Astrocyte (in vitro differentiated cells and primary cell): ENCODE measurements at regions not wholly inside any gene's neighbourhood (a gene's known extent, or its start where the extent isn't known, plus 50 kb on each side); places are given as distances from the start of the nearest gene placed in this dataset.

Experiments used
- DNase-seq: peaks from one replicate; pipeline ENCODE4 v3.0.0-alpha.2; 2010; ENCODE audit warnings: low read depth
- FAIRE-seq: peaks from 2 replicates; lab custom pipeline; 2011; peaks lifted over from hg19 to GRCh38; lab: Jason Lieb, UNC
- H2AFZ ChIP-seq: 2 replicates; pipeline ENCODE4 v1.6.0; 2012; ENCODE audit warnings: low read depth, low read length, inconsistent platforms
- H3K27ac ChIP-seq: 2 replicates; pipeline ENCODE4 v1.5.1; 2011; ENCODE audit warnings: low read depth, low read length, inconsistent platforms
- H3K27me3 ChIP-seq: 2 replicates; pipeline ENCODE4 v1.6.0; 2011; ENCODE audit warnings: low read length, inconsistent platforms; ENCODE audit not compliant: insufficient read depth
- H3K36me3 ChIP-seq: 2 replicates; pipeline ENCODE4 v1.5.1; 2011; ENCODE audit warnings: low read length, inconsistent platforms; ENCODE audit not compliant: insufficient read depth
- H3K4me1 ChIP-seq: 2 replicates; pipeline ENCODE4 v1.5.1; 2011; ENCODE audit warnings: low read length, inconsistent platforms; ENCODE audit not compliant: insufficient read depth
- H3K4me2 ChIP-seq: 2 replicates; pipeline ENCODE4 v1.6.0; 2012; ENCODE audit warnings: low read length, inconsistent platforms
- H3K4me3 ChIP-seq: 2 replicates; pipeline ENCODE4 v1.5.1; 2011; ENCODE audit warnings: low read depth, mild to moderate bottlenecking, low read length, inconsistent platforms; ENCODE audit not compliant: insufficient read depth
- H3K79me2 ChIP-seq: 2 replicates; pipeline ENCODE4 v1.6.0; 2012; ENCODE audit warnings: mild to moderate bottlenecking, low read length, inconsistent platforms; ENCODE audit not compliant: insufficient read depth
- H3K9ac ChIP-seq: 2 replicates; pipeline ENCODE4 v1.6.0; 2012; ENCODE audit warnings: mild to moderate bottlenecking, low read length, inconsistent platforms
- H3K9me3 ChIP-seq: 2 replicates; pipeline ENCODE4 v1.5.1; 2012; ENCODE audit warnings: low read depth, mild to moderate bottlenecking, low read length, inconsistent platforms; ENCODE audit not compliant: insufficient read depth
- H4K20me1 ChIP-seq: 2 replicates; pipeline ENCODE4 v1.6.0; 2012; ENCODE audit warnings: low read length, inconsistent platforms; ENCODE audit not compliant: insufficient read depth
- H3K27ac Mint-ChIP-seq: one replicate; pipeline ENCODE4 v1.8.0; 2021; ENCODE audit warnings: mild to moderate bottlenecking, mixed read lengths; ENCODE audit not compliant: unreplicated experiment
- H3K27me3 Mint-ChIP-seq: one replicate; pipeline ENCODE4 v1.8.0; 2021; ENCODE audit warnings: low read depth, mixed read lengths; ENCODE audit not compliant: unreplicated experiment
- H3K36me3 Mint-ChIP-seq: one replicate; pipeline ENCODE4 v1.8.0; 2021; ENCODE audit warnings: low read depth, mixed read lengths; ENCODE audit not compliant: unreplicated experiment
- H3K4me1 Mint-ChIP-seq: one replicate; pipeline ENCODE4 v1.8.0; 2021; ENCODE audit warnings: low read depth, mixed read lengths; ENCODE audit not compliant: unreplicated experiment
- H3K4me3 Mint-ChIP-seq: one replicate; pipeline ENCODE4 v1.8.0; 2021; ENCODE audit warnings: mild to moderate bottlenecking, moderate library complexity, mixed read lengths; ENCODE audit not compliant: unreplicated experiment
- H3K9me3 Mint-ChIP-seq: one replicate; pipeline ENCODE4 v1.8.0; 2021; ENCODE audit warnings: mild to moderate bottlenecking, mixed read lengths; ENCODE audit not compliant: unreplicated experiment
- CTCF ChIP-seq: IDR thresholded peaks from 2 replicates; pipeline ENCODE4 v1.5.1; 2011; ENCODE audit warnings: low read depth, mild to moderate bottlenecking, inconsistent platforms, low read length, moderate library complexity; ENCODE audit not compliant: insufficient read depth
- EZH2 ChIP-seq: IDR thresholded peaks from 2 replicates; pipeline ENCODE4 v1.6.1; 2012; ENCODE audit warnings: mild to moderate bottlenecking, low read length, inconsistent platforms; ENCODE audit not compliant: insufficient read depth

GRCh38 chr20:50341880-50342637, 151.4 kb downstream of the CEBPB start:
- FAIRE-seq (no peak), DNase-seq (no peak)
- H3K27ac ChIP-seq, result no peak overlapping the region
- TF ChIP-seq EZH2, result no peak
- no peak for TF ChIP-seq CTCF
- no peak overlapping the region for H3K4me2 ChIP-seq
- Mint-ChIP-seq H3K27me3 (peaks cover 39% of the 10 kb centered on the region), H3K9me3 (peaks cover 4% of the 10 kb centered on the region), H3K4me3 (no peak overlapping the region), H3K4me1 (peaks cover 19% of the 10 kb centered on the region), H3K27ac (no peak overlapping the region), H3K36me3 (peaks cover 2% of the 10 kb centered on the region)
- no peak overlapping the region for H2AFZ ChIP-seq
- peaks cover 24% of the 10 kb centered on the region for H3K4me1 ChIP-seq
- no peak overlapping the region for H3K4me3 ChIP-seq
- no peaks in the 10 kb centered on the region for H4K20me1 ChIP-seq
- H3K27me3 ChIP-seq, result no peaks in the 10 kb centered on the region
- H3K36me3 ChIP-seq, result no peaks in the 10 kb centered on the region
- no peaks in the 10 kb centered on the region for H3K9me3 ChIP-seq
- H3K9ac ChIP-seq, result no peak overlapping the region
- H3K79me2 ChIP-seq, result no peaks in the 10 kb centered on the region

- Histone ChIP-seq H3K79me2 (no peaks in the 10 kb centered on the region), H3K27ac (no peak overlapping the region), H3K9ac (no peak overlapping the region), H3K4me3 (no peak overlapping the region), H3K36me3 (no peaks in the 10 kb centered on the region), H3K27me3 (no peaks in the 10 kb centered on the region), H4K20me1 (no peaks in the 10 kb centered on the region), H3K4me1 (peaks cover 24% of the 10 kb centered on the region), H2AFZ (no peak overlapping the region), H3K4me2 (no peak overlapping the region), H3K9me3 (no peaks in the 10 kb centered on the region)
- Mint-ChIP-seq H3K27ac (no peak overlapping the region), H3K27me3 (peaks cover 39% of the 10 kb centered on the region), H3K4me3 (no peak overlapping the region), H3K9me3 (peaks cover 4% of the 10 kb centered on the region), H3K36me3 (peaks cover 2% of the 10 kb centered on the region), H3K4me1 (peaks cover 19% of the 10 kb centered on the region)
- TF ChIP-seq EZH2 (no peak), CTCF (no peak)
- DNase-seq (no peak), FAIRE-seq (no peak)
These were observed 152.0 kb downstream of the CEBPB start for GRCh38 chr20:50342638-50343102.

- no peaks in the 10 kb centered on the region for H3K9me3 ChIP-seq
- H3K36me3 ChIP-seq, result no peaks in the 10 kb centered on the region
- no peak overlapping the region for H3K4me3 Mint-ChIP-seq
- H3K27ac Mint-ChIP-seq, result no peak overlapping the region
- no peaks in the 10 kb centered on the region for H3K27me3 ChIP-seq
- peaks cover 24% of the 10 kb centered on the region for H3K4me1 ChIP-seq
- peaks cover 2% of the 10 kb centered on the region for H3K36me3 Mint-ChIP-seq
- peaks cover 43% of the 10 kb centered on the region for H3K27me3 Mint-ChIP-seq
- peaks cover 19% of the 10 kb centered on the region for H3K4me1 Mint-ChIP-seq
- no peaks in the 10 kb centered on the region for H3K79me2 ChIP-seq
- no peak for FAIRE-seq
- H3K9ac ChIP-seq, result no peak overlapping the region
- H3K27ac ChIP-seq, result no peak overlapping the region
- H2AFZ ChIP-seq, result no peak overlapping the region
- no peak for TF ChIP-seq EZH2
- TF ChIP-seq CTCF, result no peak
- H4K20me1 ChIP-seq, result no peaks in the 10 kb centered on the region
- no peak for DNase-seq
- no peak overlapping the region for H3K4me3 ChIP-seq
- no peak overlapping the region for H3K4me2 ChIP-seq
- peaks cover 4% of the 10 kb centered on the region for H3K9me3 Mint-ChIP-seq
These were observed 152.5 kb downstream of the CEBPB start for GRCh38 chr20:50343125-50343489.
